ENCODE measurements at regions not wholly inside any gene's neighbourhood (a gene's known extent, or its start where the extent isn't known, plus 50 kb on each side); places are given as distances from the start of the nearest gene placed in this dataset.

DNA sequence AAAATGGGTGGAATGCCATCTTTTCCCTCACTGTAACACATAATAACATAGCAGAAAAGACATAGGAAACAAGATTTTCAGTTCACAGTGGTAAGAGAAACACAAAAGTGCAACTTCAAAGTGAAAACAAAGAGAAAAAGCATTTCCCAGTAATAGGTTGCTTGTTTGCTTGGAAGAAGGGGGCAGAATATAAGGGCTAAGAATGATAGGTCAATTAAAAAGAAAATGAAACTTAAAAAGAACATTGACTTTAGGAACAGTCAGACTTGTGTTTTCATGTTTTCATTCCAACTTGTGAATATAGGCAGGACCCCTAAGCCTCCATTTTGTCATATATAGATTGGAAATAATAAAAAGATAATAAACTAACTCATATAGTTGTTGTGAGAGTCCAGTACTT lies 168.2 kb upstream of the PPP3CA start:
- no peak for TF ChIP-seq CTCF (IDR thresholded peaks at IDR 0.05)
- no peak for TF ChIP-seq POLR2A (IDR thresholded peaks at IDR 0.05)
- TF ChIP-seq EP300 (IDR thresholded peaks at IDR 0.05): no peak

All from sigmoid colon (tissue), 4 donors.